ENCODE measurements at regions not wholly inside any gene's neighbourhood (a gene's known extent, or its start where the extent isn't known, plus 50 kb on each side); places are given as distances from the start of the nearest gene placed in this dataset.

GRCh38 chr12:84079626-84080025, 833.0 kb downstream of the SLC6A15 start:
- no peak overlapping the region for H3K9ac ChIP-seq (ENCODE audit: insufficient read depth, low read length, poor library complexity, severe bottlenecking)
- TF ChIP-seq CTCF (IDR thresholded peaks at IDR 0.05) = no peak
- Mint-ChIP-seq H3K4me1 (no peaks in the 10 kb centered on the region), H3K27ac (no peak overlapping the region), H3K4me3 (no peak overlapping the region), H3K27me3 (ENCODE audit: low read depth in 3 of 3) (no peaks in the 10 kb centered on the region), H3K36me3 (no peaks in the 10 kb centered on the region), H3K9me3 (peaks cover 0 to 4% (median 0%) of the 10 kb centered on the region in 7 donors)
- H3K4me1 ChIP-seq (ENCODE audit: control insufficient read depth in 1 of 2, insufficient read depth in 2 of 2, low read length in 2 of 2) = no peaks in the 10 kb centered on the region
- no peaks in the 10 kb centered on the region for H3K9me3 ChIP-seq (replicated peaks in 1 of 2; ENCODE audit: control insufficient read depth in 1 of 2, insufficient read depth in 1 of 2, low read length in 2 of 2)
- no peak overlapping the region for H2AFZ ChIP-seq (ENCODE audit: insufficient read depth, low read depth, low read length, poor library complexity, severe bottlenecking)
- H3K27ac ChIP-seq (ENCODE audit: low read depth in 1 of 2, low read length in 2 of 2) = no peak overlapping the region
- no peak overlapping the region for H3K4me3 ChIP-seq (replicated peaks in 1 of 3; ENCODE audit: low read depth in 2 of 3, low read length in 3 of 3)
- H3K4me2 ChIP-seq (replicated peaks; ENCODE audit: extremely low read depth, low read length, poor library complexity, severe bottlenecking) = no peak overlapping the region
- H3K36me3 ChIP-seq (replicated peaks in 1 of 2; ENCODE audit: control insufficient read depth in 1 of 2, insufficient read depth in 2 of 2, low read length in 2 of 2) = no peaks in the 10 kb centered on the region
- H3K79me2 ChIP-seq (ENCODE audit: insufficient read depth, low read length) = no peaks in the 10 kb centered on the region
- H3K27me3 ChIP-seq (ENCODE audit: control insufficient read depth in 2 of 2, insufficient read depth in 2 of 2, low read length in 2 of 2) = no peaks in the 10 kb centered on the region
- no peak for DNase-seq
- intact Hi-C loops (cut with micrococcal nuclease) = no loop called here
- no peaks in the 10 kb centered on the region for H4K20me1 ChIP-seq (ENCODE audit: insufficient read depth, low read length)
- no CpG with 5 or more reads among the region's 1 CpG for WGBS (ENCODE audit: insufficient coverage)

GRCh38 chr12:84077679-84078078, 834.9 kb downstream of the SLC6A15 start:
- no peaks in the 10 kb centered on the region for H3K27me3 Mint-ChIP-seq (ENCODE audit: low read depth in 3 of 3)
- H3K4me3 Mint-ChIP-seq = no peak overlapping the region
- TF ChIP-seq CTCF (IDR thresholded peaks at IDR 0.05) = no peak
- Histone ChIP-seq H3K9ac (ENCODE audit: insufficient read depth, low read length, poor library complexity, severe bottlenecking) (no peak overlapping the region), H3K27ac (ENCODE audit: low read depth in 1 of 2, low read length in 2 of 2) (no peak overlapping the region), H3K9me3 (replicated peaks in 1 of 2; ENCODE audit: control insufficient read depth in 1 of 2, insufficient read depth in 1 of 2, low read length in 2 of 2) (peaks cover 0 to 3% of the 10 kb centered on the region in 2 donors), H3K4me2 (replicated peaks; ENCODE audit: extremely low read depth, low read length, poor library complexity, severe bottlenecking) (no peak overlapping the region), H3K4me1 (ENCODE audit: control insufficient read depth in 1 of 2, insufficient read depth in 2 of 2, low read length in 2 of 2) (no peaks in the 10 kb centered on the region), H3K27me3 (ENCODE audit: control insufficient read depth in 2 of 2, insufficient read depth in 2 of 2, low read length in 2 of 2) (no peaks in the 10 kb centered on the region), H3K36me3 (replicated peaks in 1 of 2; ENCODE audit: control insufficient read depth in 1 of 2, insufficient read depth in 2 of 2, low read length in 2 of 2) (no peaks in the 10 kb centered on the region), H4K20me1 (ENCODE audit: insufficient read depth, low read length) (no peaks in the 10 kb centered on the region), H2AFZ (ENCODE audit: insufficient read depth, low read depth, low read length, poor library complexity, severe bottlenecking) (no peak overlapping the region), H3K79me2 (ENCODE audit: insufficient read depth, low read length) (no peaks in the 10 kb centered on the region), H3K4me3 (replicated peaks in 1 of 3; ENCODE audit: low read depth in 2 of 3, low read length in 3 of 3) (no peak overlapping the region)
- intact Hi-C loops (cut with micrococcal nuclease) = no loop called here
- no peaks in the 10 kb centered on the region for H3K4me1 Mint-ChIP-seq
- no peak overlapping the region for H3K27ac Mint-ChIP-seq
- no peaks in the 10 kb centered on the region for H3K36me3 Mint-ChIP-seq
- H3K9me3 Mint-ChIP-seq = peaks cover 0 to 6% (median under 1%) of the 10 kb centered on the region in 7 donors
- DNase-seq = no peak

Measured in CD14-positive monocyte (primary cell).